ENCODE measurements at regions not wholly inside any gene's neighbourhood (a gene's known extent, or its start where the extent isn't known, plus 50 kb on each side); places are given as distances from the start of the nearest gene placed in this dataset.

GRCh38 chr9:115305543-115305942, 187.6 kb upstream of the TNC start (continued):
- TF ChIP-seq, protein P1, sequence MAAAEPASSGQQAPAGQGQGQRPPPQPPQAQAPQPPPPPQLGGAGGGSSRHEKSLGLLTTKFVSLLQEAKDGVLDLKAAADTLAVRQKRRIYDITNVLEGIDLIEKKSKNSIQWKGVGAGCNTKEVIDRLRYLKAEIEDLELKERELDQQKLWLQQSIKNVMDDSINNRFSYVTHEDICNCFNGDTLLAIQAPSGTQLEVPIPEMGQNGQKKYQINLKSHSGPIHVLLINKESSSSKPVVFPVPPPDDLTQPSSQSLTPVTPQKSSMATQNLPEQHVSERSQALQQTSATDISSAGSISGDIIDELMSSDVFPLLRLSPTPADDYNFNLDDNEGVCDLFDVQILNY (CRISPR knock-in tag; IDR thresholded peaks at IDR 0.05): no peak

DNA sequence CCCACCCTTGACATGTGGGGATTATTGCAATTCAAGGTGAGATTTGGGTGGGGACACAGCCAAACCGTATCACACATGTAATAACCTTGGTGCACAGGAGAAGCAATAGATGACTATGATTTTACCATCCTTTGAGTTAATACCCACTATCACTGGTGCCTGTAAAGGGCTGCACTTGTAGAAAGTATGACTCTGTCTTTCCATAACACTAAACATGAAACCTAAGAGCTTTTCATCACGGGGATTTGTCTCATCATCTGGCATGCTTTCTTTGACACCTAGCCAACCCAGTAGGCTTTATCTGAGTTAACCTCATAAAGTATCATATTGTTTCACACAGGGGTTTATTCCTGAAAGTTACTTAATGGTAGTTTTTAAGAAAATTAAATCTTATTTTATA, 188.9 kb upstream of the TNC start:
- Mint-ChIP-seq H3K9me3 (0 out of 2 replicates have a peak, but pooled peaks cover 3% of the 10 kb centered on the region), H3K27ac (no peak overlapping the region), H3K4me1 (peaks cover 4% of the 10 kb centered on the region; the same call in 1 of the 2 replicates), H3K4me3 (no peak overlapping the region), H3K36me3 (peaks cover 3% of the 10 kb centered on the region; the same call in 1 of the 2 replicates), H3K27me3 (ENCODE audit: low read depth) (no peaks in the 10 kb centered on the region)
- DNase-seq (ENCODE audit: low spot score) (no peak), ATAC-seq (no peak)
- TF ChIP-seq ZBTB21 (CRISPR knock-in tag; IDR thresholded peaks at IDR 0.05; ENCODE audit: borderline replicate concordance) (no peak), RORB (CRISPR knock-in tag; IDR thresholded peaks at IDR 0.05) (no peak), NFYB (CRISPR knock-in tag; conservative IDR thresholded peaks at IDR 0.05; ENCODE audit: low read depth) (no peak), AR (CRISPR knock-in tag; IDR thresholded peaks at IDR 0.05) (no peak), FOXK1 (CRISPR knock-in tag; IDR thresholded peaks at IDR 0.05) (no peak)
- TF ChIP-seq, protein P2, sequence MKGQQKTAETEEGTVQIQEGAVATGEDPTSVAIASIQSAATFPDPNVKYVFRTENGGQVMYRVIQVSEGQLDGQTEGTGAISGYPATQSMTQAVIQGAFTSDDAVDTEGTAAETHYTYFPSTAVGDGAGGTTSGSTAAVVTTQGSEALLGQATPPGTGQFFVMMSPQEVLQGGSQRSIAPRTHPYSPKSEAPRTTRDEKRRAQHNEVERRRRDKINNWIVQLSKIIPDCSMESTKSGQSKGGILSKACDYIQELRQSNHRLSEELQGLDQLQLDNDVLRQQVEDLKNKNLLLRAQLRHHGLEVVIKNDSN (CRISPR knock-in tag; IDR thresholded peaks at IDR 0.05): no peak
- TF ChIP-seq, protein P3, sequence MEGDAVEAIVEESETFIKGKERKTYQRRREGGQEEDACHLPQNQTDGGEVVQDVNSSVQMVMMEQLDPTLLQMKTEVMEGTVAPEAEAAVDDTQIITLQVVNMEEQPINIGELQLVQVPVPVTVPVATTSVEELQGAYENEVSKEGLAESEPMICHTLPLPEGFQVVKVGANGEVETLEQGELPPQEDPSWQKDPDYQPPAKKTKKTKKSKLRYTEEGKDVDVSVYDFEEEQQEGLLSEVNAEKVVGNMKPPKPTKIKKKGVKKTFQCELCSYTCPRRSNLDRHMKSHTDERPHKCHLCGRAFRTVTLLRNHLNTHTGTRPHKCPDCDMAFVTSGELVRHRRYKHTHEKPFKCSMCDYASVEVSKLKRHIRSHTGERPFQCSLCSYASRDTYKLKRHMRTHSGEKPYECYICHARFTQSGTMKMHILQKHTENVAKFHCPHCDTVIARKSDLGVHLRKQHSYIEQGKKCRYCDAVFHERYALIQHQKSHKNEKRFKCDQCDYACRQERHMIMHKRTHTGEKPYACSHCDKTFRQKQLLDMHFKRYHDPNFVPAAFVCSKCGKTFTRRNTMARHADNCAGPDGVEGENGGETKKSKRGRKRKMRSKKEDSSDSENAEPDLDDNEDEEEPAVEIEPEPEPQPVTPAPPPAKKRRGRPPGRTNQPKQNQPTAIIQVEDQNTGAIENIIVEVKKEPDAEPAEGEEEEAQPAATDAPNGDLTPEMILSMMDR (IDR thresholded peaks at IDR 0.05): no peak
- ChIA-PET POLR2A (no interaction called here), CTCF (no interaction called here)

- ATAC-seq: no peak
- no peak for TF ChIP-seq ZBTB21 (CRISPR knock-in tag; IDR thresholded peaks at IDR 0.05; ENCODE audit: borderline replicate concordance)
- no peak for TF ChIP-seq ZNF317 (CRISPR knock-in tag; IDR thresholded peaks at IDR 0.05; ENCODE audit: borderline replicate concordance, low read depth)
- TF ChIP-seq ZNF219 (CRISPR knock-in tag; IDR thresholded peaks at IDR 0.05; ENCODE audit: borderline replicate concordance): no peak
- TF ChIP-seq ESRRA (CRISPR knock-in tag; IDR thresholded peaks at IDR 0.05; ENCODE audit: borderline replicate concordance): no peak
- TF ChIP-seq, protein P1 (CRISPR knock-in tag; IDR thresholded peaks at IDR 0.05): no peak
- no peak for TF ChIP-seq ERG (CRISPR knock-in tag; IDR thresholded peaks at IDR 0.05)
- TF ChIP-seq RELA (CRISPR knock-in tag; IDR thresholded peaks at IDR 0.05; ENCODE audit: borderline replicate concordance): no peak
- TF ChIP-seq GTF2I (CRISPR knock-in tag; conservative IDR thresholded peaks at IDR 0.05): no peak
- Mint-ChIP-seq H3K27me3 (ENCODE audit: low read depth) (no peaks in the 10 kb centered on the region), H3K4me3 (no peak overlapping the region), H3K36me3 (peaks cover 13% of the 10 kb centered on the region), H3K27ac (no peak overlapping the region), H3K9me3 (peaks cover 43% of the 10 kb centered on the region), H3K4me1 (no peaks in the 10 kb centered on the region)
- DNase-seq (ENCODE audit: low spot score): no peak
- POLR2A ChIA-PET: no interaction called here
- CTCF ChIA-PET: no interaction called here
These were observed 195.6 kb upstream of the TNC start for GRCh38 chr9:115313545-115313944.
